ENCODE measurements at regions not wholly inside any gene's neighbourhood (a gene's known extent, or its start where the extent isn't known, plus 50 kb on each side); places are given as distances from the start of the nearest gene placed in this dataset.
A peak's percentile ranks its signal among the peaks of the same experiment; 100 is the strongest.

DNA sequence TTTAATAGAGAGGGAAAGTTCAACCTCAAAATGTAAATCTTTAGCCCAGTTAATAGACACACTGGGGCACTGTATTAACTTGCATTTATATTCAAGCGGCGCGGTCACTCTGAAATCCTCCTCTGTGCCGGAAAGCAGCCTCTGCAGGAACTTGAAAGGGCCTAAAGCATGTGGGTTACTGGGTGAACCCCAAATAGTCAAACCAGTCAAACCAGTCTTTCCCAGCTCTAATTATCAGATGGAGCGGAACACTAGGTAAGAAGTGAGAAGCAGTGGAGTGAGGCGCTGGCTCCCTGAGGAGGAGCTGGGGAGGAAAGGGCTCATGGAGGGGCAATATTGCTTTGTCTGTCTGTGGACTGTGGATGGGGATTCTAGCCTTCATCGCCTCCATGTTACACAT lies 531.3 kb downstream of the QKI start:
- no peak overlapping the region for H3K27ac ChIP-seq (ENCODE audit: control insufficient read depth, insufficient read depth, low read length)
- H3K4me2 ChIP-seq (ENCODE audit: control insufficient read depth, extremely low read depth, insufficient read depth, low read depth, low read length), result peak overlapping the region; percentile 73
- TF ChIP-seq, protein P1, sequence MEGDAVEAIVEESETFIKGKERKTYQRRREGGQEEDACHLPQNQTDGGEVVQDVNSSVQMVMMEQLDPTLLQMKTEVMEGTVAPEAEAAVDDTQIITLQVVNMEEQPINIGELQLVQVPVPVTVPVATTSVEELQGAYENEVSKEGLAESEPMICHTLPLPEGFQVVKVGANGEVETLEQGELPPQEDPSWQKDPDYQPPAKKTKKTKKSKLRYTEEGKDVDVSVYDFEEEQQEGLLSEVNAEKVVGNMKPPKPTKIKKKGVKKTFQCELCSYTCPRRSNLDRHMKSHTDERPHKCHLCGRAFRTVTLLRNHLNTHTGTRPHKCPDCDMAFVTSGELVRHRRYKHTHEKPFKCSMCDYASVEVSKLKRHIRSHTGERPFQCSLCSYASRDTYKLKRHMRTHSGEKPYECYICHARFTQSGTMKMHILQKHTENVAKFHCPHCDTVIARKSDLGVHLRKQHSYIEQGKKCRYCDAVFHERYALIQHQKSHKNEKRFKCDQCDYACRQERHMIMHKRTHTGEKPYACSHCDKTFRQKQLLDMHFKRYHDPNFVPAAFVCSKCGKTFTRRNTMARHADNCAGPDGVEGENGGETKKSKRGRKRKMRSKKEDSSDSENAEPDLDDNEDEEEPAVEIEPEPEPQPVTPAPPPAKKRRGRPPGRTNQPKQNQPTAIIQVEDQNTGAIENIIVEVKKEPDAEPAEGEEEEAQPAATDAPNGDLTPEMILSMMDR (optimal IDR thresholded peaks at IDR 0.05 in 1 of 3, IDR thresholded peaks at IDR 0.05 in 1 of 3, conservative IDR thresholded peaks at IDR 0.05 in 1 of 3; ENCODE audit: extremely low read depth in 1 of 3, insufficient read depth in 2 of 3, low read length in 3 of 3), result no peak
- TF ChIP-seq EZH2 (IDR thresholded peaks at IDR 0.05; ENCODE audit: low read length), result no peak
- no peaks in the 10 kb centered on the region for H3K79me2 ChIP-seq (ENCODE audit: control insufficient read depth, insufficient read depth, low read length)
- DNase-seq (ENCODE audit: low read depth, low spot score) (no peak), FAIRE-seq (peak; percentile 74)
- dilution Hi-C loops (cut with MboI; ENCODE audit: extremely low pct_ligation_motif_present, low sequenced_read_pairs), result no loop called here
- H3K36me3 ChIP-seq (ENCODE audit: control insufficient read depth in 2 of 2, extremely low read depth in 1 of 2, insufficient read depth in 2 of 2, low read length in 2 of 2), result no peaks in the 10 kb centered on the region
- no peaks in the 10 kb centered on the region for H3K9me3 ChIP-seq (ENCODE audit: control insufficient read depth, low read depth, low read length)
- no peaks in the 10 kb centered on the region for H3K9me1 ChIP-seq (ENCODE audit: control insufficient read depth, extremely low read depth, insufficient read depth, low read length)
- H2AFZ ChIP-seq (ENCODE audit: control insufficient read depth, low read length), result peak overlapping the region; percentile 67
- H3K4me3 ChIP-seq (ENCODE audit: control insufficient read depth in 2 of 3, extremely low read depth in 1 of 3, insufficient read depth in 2 of 3, low read depth in 1 of 3, low read length in 3 of 3), result no peak overlapping the region
- H3K4me1 ChIP-seq (ENCODE audit: control insufficient read depth, extremely low read depth, insufficient read depth, low read length), result peaks cover 26% of the 10 kb centered on the region
- H3K9ac ChIP-seq (ENCODE audit: control insufficient read depth, extremely low read depth, insufficient read depth, low read length), result no peak overlapping the region
- H4K20me1 ChIP-seq (ENCODE audit: control insufficient read depth, extremely low read depth, insufficient read depth, low read length), result no peaks in the 10 kb centered on the region
- no peaks in the 10 kb centered on the region for H3K27me3 ChIP-seq (ENCODE audit: control insufficient read depth, extremely low read depth, insufficient read depth, low read length)

- FAIRE-seq (no peak), DNase-seq (ENCODE audit: low read depth, low spot score) (no peak)
- Histone ChIP-seq H3K4me1 (ENCODE audit: control insufficient read depth, extremely low read depth, insufficient read depth, low read length) (peaks cover 26% of the 10 kb centered on the region), H4K20me1 (ENCODE audit: control insufficient read depth, extremely low read depth, insufficient read depth, low read length) (no peaks in the 10 kb centered on the region), H2AFZ (ENCODE audit: control insufficient read depth, low read length) (no peak overlapping the region), H3K9ac (ENCODE audit: control insufficient read depth, extremely low read depth, insufficient read depth, low read length) (no peak overlapping the region), H3K4me2 (ENCODE audit: control insufficient read depth, extremely low read depth, insufficient read depth, low read depth, low read length) (no peak overlapping the region), H3K9me1 (ENCODE audit: control insufficient read depth, extremely low read depth, insufficient read depth, low read length) (no peaks in the 10 kb centered on the region), H3K79me2 (ENCODE audit: control insufficient read depth, insufficient read depth, low read length) (no peaks in the 10 kb centered on the region), H3K9me3 (ENCODE audit: control insufficient read depth, low read depth, low read length) (no peaks in the 10 kb centered on the region), H3K4me3 (ENCODE audit: control insufficient read depth in 2 of 3, extremely low read depth in 1 of 3, insufficient read depth in 2 of 3, low read depth in 1 of 3, low read length in 3 of 3) (no peak overlapping the region), H3K27me3 (ENCODE audit: control insufficient read depth, extremely low read depth, insufficient read depth, low read length) (no peaks in the 10 kb centered on the region), H3K27ac (ENCODE audit: control insufficient read depth, insufficient read depth, low read length) (no peak overlapping the region), H3K36me3 (ENCODE audit: control insufficient read depth in 2 of 2, extremely low read depth in 1 of 2, insufficient read depth in 2 of 2, low read length in 2 of 2) (no peaks in the 10 kb centered on the region)
- TF ChIP-seq EZH2 (IDR thresholded peaks at IDR 0.05; ENCODE audit: low read length), result no peak
- TF ChIP-seq, protein P1 (optimal IDR thresholded peaks at IDR 0.05 in 1 of 3, IDR thresholded peaks at IDR 0.05 in 1 of 3, conservative IDR thresholded peaks at IDR 0.05 in 1 of 3; ENCODE audit: extremely low read depth in 1 of 3, insufficient read depth in 2 of 3, low read length in 3 of 3), result no peak
- dilution Hi-C loops (cut with MboI; ENCODE audit: extremely low pct_ligation_motif_present, low sequenced_read_pairs), result no loop called here
Measured at GRCh38 chr6:163944897-163945296, 530.4 kb downstream of the QKI start.

Data from keratinocyte (primary cell).